Testis (tissue), 2 donors: ENCODE measurements at regions not wholly inside any gene's neighbourhood (a gene's known extent, or its start where the extent isn't known, plus 50 kb on each side); places are given as distances from the start of the nearest gene placed in this dataset.

Experiments
- POLR2A ChIP-seq: fragments of 450-650 bp; IDR thresholded peaks from one replicate; pipeline ENCODE4 v1.6.1; 2017; ENCODE audit warnings: antibody characterized with exemption, mild to moderate bottlenecking, moderate library complexity
- TF ChIP-seq, protein P1 (sequence below), 3 experiments: fragments of 450-650 bp in 2 of 3; fragments of 200-600 bp in 1 of 3; sonication (generic) in 1 of 3; IDR thresholded peaks; one replicate each; pipeline ENCODE4 v1.5.1; 2016 to 2019; ENCODE audit warnings: antibody characterized with exemption in 3 of 3, mild to moderate bottlenecking in 2 of 3, moderate library complexity in 1 of 3

GRCh38 chr3:159057621-159058020, 255.8 kb downstream of the MFSD1 start:
- TF ChIP-seq, protein P1, sequence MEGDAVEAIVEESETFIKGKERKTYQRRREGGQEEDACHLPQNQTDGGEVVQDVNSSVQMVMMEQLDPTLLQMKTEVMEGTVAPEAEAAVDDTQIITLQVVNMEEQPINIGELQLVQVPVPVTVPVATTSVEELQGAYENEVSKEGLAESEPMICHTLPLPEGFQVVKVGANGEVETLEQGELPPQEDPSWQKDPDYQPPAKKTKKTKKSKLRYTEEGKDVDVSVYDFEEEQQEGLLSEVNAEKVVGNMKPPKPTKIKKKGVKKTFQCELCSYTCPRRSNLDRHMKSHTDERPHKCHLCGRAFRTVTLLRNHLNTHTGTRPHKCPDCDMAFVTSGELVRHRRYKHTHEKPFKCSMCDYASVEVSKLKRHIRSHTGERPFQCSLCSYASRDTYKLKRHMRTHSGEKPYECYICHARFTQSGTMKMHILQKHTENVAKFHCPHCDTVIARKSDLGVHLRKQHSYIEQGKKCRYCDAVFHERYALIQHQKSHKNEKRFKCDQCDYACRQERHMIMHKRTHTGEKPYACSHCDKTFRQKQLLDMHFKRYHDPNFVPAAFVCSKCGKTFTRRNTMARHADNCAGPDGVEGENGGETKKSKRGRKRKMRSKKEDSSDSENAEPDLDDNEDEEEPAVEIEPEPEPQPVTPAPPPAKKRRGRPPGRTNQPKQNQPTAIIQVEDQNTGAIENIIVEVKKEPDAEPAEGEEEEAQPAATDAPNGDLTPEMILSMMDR (IDR thresholded peaks at IDR 0.05) = no peak
- TF ChIP-seq POLR2A = no peak
